T-helper 2 cell treated with Interferon-gamma antibody and Interleukin-4, amounts not matched to agents 100 ng/mL and 5 ng/mL, for 36 hours (primary cell): ENCODE measurements at regions not wholly inside any gene's neighbourhood (a gene's known extent, or its start where the extent isn't known, plus 50 kb on each side); places are given as distances from the start of the nearest gene placed in this dataset.

Experiments used
- intact Hi-C: fragments of 100-400 bp; cut with micrococcal nuclease; formaldehyde crosslinking; loops from one replicate; pipeline ENCODE4 v1.15.1; 2023

GRCh38 chr6:168968801-168969200 lies 284.8 kb downstream of the THBS2 start:
- intact Hi-C loops = no loop called here

GRCh38 chr6:168968228-168968627 lies 285.4 kb downstream of the THBS2 start:
- intact Hi-C loops = no loop called here

- intact Hi-C loops = no loop called here
These were observed 286.2 kb downstream of the THBS2 start for GRCh38 chr6:168967281-168967925.

- intact Hi-C loops = no loop called here
These were observed 289.4 kb downstream of the THBS2 start for GRCh38 chr6:168964138-168964835.

GRCh38 chr6:168962886-168963285 lies 290.8 kb downstream of the THBS2 start:
- intact Hi-C loops = no loop called here

GRCh38 chr6:168961264-168961656 lies 292.4 kb downstream of the THBS2 start:
- intact Hi-C loops = no loop called here

- intact Hi-C loops = no loop called here
These were observed 292.9 kb downstream of the THBS2 start for GRCh38 chr6:168960551-168961263.

GRCh38 chr6:168959696-168960095 lies 293.9 kb downstream of the THBS2 start:
- intact Hi-C loops = loop anchor here (5.0 kb wide), 1 partner anchor 1558 kb away; no protein-coding TSS in a partner anchor

- intact Hi-C loops = loop anchor here (5.0 kb wide), 1 partner anchor 1560 kb away; no protein-coding TSS in a partner anchor
These were observed 296.5 kb downstream of the THBS2 start for GRCh38 chr6:168956884-168957730.

- intact Hi-C loops = loop anchor here (5.0 kb wide), 1 partner anchor 1561 kb away; no protein-coding TSS in a partner anchor
These were observed 297.4 kb downstream of the THBS2 start for GRCh38 chr6:168956141-168956838.

GRCh38 chr6:168953461-168953860 lies 300.2 kb downstream of the THBS2 start:
- intact Hi-C loops = no loop called here

GRCh38 chr6:168951217-168951616 lies 302.4 kb downstream of the THBS2 start:
- intact Hi-C loops = no loop called here

GRCh38 chr6:168950858-168951214 lies 302.8 kb downstream of the THBS2 start:
- intact Hi-C loops = no loop called here

- intact Hi-C loops = no loop called here
These were observed 303.4 kb downstream of the THBS2 start for GRCh38 chr6:168949981-168950857.

GRCh38 chr6:168948990-168949531 lies 304.6 kb downstream of the THBS2 start:
- intact Hi-C loops = no loop called here

GRCh38 chr6:168948002-168948401 lies 305.6 kb downstream of the THBS2 start:
- intact Hi-C loops = no loop called here

GRCh38 chr6:168943231-168943905 lies 310.3 kb downstream of the THBS2 start:
- intact Hi-C loops = no loop called here

- intact Hi-C loops = no loop called here
These were observed 311.0 kb downstream of the THBS2 start for GRCh38 chr6:168942646-168943045.

- intact Hi-C loops = no loop called here
These were observed 312.6 kb downstream of the THBS2 start for GRCh38 chr6:168941036-168941435.
